ENCODE measurements at regions not wholly inside any gene's neighbourhood (a gene's known extent, or its start where the extent isn't known, plus 50 kb on each side); places are given as distances from the start of the nearest gene placed in this dataset.

GRCh38 chr11:26201411-26201810, 130.5 kb upstream of the ANO3 start:
- H3K27me3 ChIP-seq: no peaks in the 10 kb centered on the region
- no peaks in the 10 kb centered on the region for H3K36me3 ChIP-seq
- no peaks in the 10 kb centered on the region for H3K9me3 ChIP-seq
- intact Hi-C loops (cut with DNase I): no loop called here
- TF ChIP-seq CTCF (IDR thresholded peaks at IDR 0.05): no peak
- H3K27ac ChIP-seq: no peak overlapping the region
- no peak for DNase-seq (ENCODE audit: low spot score in 2 of 2)
- H3K4me3 ChIP-seq: no peak overlapping the region
- H3K4me1 ChIP-seq: no peaks in the 10 kb centered on the region

GRCh38 chr11:26202754-26203153, 129.2 kb upstream of the ANO3 start:
- Histone ChIP-seq H3K36me3 (no peaks in the 10 kb centered on the region), H3K4me1 (no peaks in the 10 kb centered on the region), H3K27me3 (no peaks in the 10 kb centered on the region), H3K27ac (no peak overlapping the region), H3K9me3 (no peaks in the 10 kb centered on the region), H3K4me3 (no peak overlapping the region)
- DNase-seq (ENCODE audit: low spot score in 2 of 2): no peak
- intact Hi-C loops (cut with DNase I): no loop called here
- no peak for TF ChIP-seq CTCF (IDR thresholded peaks at IDR 0.05)

- no peak for TF ChIP-seq CTCF (IDR thresholded peaks at IDR 0.05)
- Histone ChIP-seq H3K36me3 (no peaks in the 10 kb centered on the region), H3K27me3 (no peaks in the 10 kb centered on the region), H3K4me1 (no peaks in the 10 kb centered on the region), H3K27ac (no peak overlapping the region), H3K9me3 (no peaks in the 10 kb centered on the region), H3K4me3 (no peak overlapping the region)
- DNase-seq (ENCODE audit: low spot score in 2 of 2): no peak
- intact Hi-C loops (cut with DNase I): no loop called here
These were observed 127.8 kb upstream of the ANO3 start for GRCh38 chr11:26204101-26204500.

- no peaks in the 10 kb centered on the region for H3K27me3 ChIP-seq
- no peak overlapping the region for H3K4me3 ChIP-seq
- no peaks in the 10 kb centered on the region for H3K36me3 ChIP-seq
- DNase-seq (ENCODE audit: low spot score in 2 of 2): no peak
- H3K9me3 ChIP-seq: no peaks in the 10 kb centered on the region
- intact Hi-C loops (cut with DNase I): no loop called here
- H3K27ac ChIP-seq: no peak overlapping the region
- no peaks in the 10 kb centered on the region for H3K4me1 ChIP-seq
- no peak for TF ChIP-seq CTCF (IDR thresholded peaks at IDR 0.05)
These were observed 127.1 kb upstream of the ANO3 start for GRCh38 chr11:26204839-26205238.

- intact Hi-C loops (cut with DNase I): no loop called here
- no peak for TF ChIP-seq CTCF (IDR thresholded peaks at IDR 0.05)
- no peaks in the 10 kb centered on the region for H3K27me3 ChIP-seq
These were observed 112.5 kb upstream of the ANO3 start for GRCh38 chr11:26219183-26220117.

More at GRCh38 chr11:26219183-26220117, 112.5 kb upstream of the ANO3 start:
- Histone ChIP-seq H3K27ac (no peak overlapping the region), H3K9me3 (no peaks in the 10 kb centered on the region), H3K36me3 (no peaks in the 10 kb centered on the region), H3K4me3 (no peak overlapping the region), H3K4me1 (no peaks in the 10 kb centered on the region)
- DNase-seq (ENCODE audit: low spot score in 2 of 2): no peak
